Activated CD8-positive, alpha-beta T cell treated with anti-CD3 and anti-CD28 coated beads for 36 hours (primary cell): ENCODE measurements at regions not wholly inside any gene's neighbourhood (a gene's known extent, or its start where the extent isn't known, plus 50 kb on each side); places are given as distances from the start of the nearest gene placed in this dataset.

Experiments
- ATAC-seq: fragments of 200-7000 bp; cut with Tn5 transposase; one replicate; pipeline ENCODE4 v1.10.0; 2021; ENCODE audit warnings: mild to moderate bottlenecking, moderate library complexity
- CTCF ChIA-PET: fragments of 350-600 bp; sonication (Branson Sonifier 250); formaldehyde crosslinking; loops from one replicate; lab custom pipeline; 2021; ENCODE audit warnings: antibody characterized with exemption; lab: Charles Lee
- POLR2A ChIA-PET: fragments of 350-600 bp; sonication (Branson Sonifier 250); formaldehyde crosslinking; loops from one replicate; lab custom pipeline; 2021; ENCODE audit warnings: antibody characterized with exemption; lab: Charles Lee
- DNase-seq: peaks from one replicate; pipeline ENCODE4 v3.0.0-alpha.2; 2020
- H3K27ac Mint-ChIP-seq: one replicate; pipeline ENCODE4 v1.8.0; 2021; ENCODE audit warnings: mild to moderate bottlenecking, mixed read lengths
- H3K27me3 Mint-ChIP-seq: one replicate; pipeline ENCODE4 v1.8.0; 2021; ENCODE audit warnings: mixed read lengths
- H3K36me3 Mint-ChIP-seq: one replicate; pipeline ENCODE4 v1.8.0; 2021; ENCODE audit warnings: low read depth, mixed read lengths
- H3K4me1 Mint-ChIP-seq: one replicate; pipeline ENCODE4 v1.8.0; 2021; ENCODE audit warnings: low read depth, mixed read lengths
- H3K4me3 Mint-ChIP-seq: one replicate; pipeline ENCODE4 v1.8.0; 2021; ENCODE audit warnings: mild to moderate bottlenecking, moderate library complexity, mixed read lengths
- H3K9me3 Mint-ChIP-seq: one replicate; pipeline ENCODE4 v1.8.0; 2021; ENCODE audit warnings: mixed read lengths
- intact Hi-C: fragments of 100-400 bp; cut with micrococcal nuclease; formaldehyde crosslinking; loops from one replicate; pipeline ENCODE4 v1.10.0; 2022
- TF ChIP-seq, protein P1 (sequence below): fragments of 200-600 bp; IDR thresholded peaks from one replicate; pipeline ENCODE4 v1.8.0; 2022; ENCODE audit warnings: antibody characterized with exemption, mild to moderate bottlenecking

- ChIA-PET POLR2A (no interaction called here), CTCF (no interaction called here)
- Mint-ChIP-seq H3K36me3 (no peaks in the 10 kb centered on the region), H3K27ac (no peak overlapping the region), H3K27me3 (no peaks in the 10 kb centered on the region), H3K9me3 (no peaks in the 10 kb centered on the region), H3K4me3 (no peak overlapping the region), H3K4me1 (no peaks in the 10 kb centered on the region)
- no peak for ATAC-seq
- intact Hi-C loops = no loop called here
- DNase-seq = no peak
- TF ChIP-seq, protein P1, sequence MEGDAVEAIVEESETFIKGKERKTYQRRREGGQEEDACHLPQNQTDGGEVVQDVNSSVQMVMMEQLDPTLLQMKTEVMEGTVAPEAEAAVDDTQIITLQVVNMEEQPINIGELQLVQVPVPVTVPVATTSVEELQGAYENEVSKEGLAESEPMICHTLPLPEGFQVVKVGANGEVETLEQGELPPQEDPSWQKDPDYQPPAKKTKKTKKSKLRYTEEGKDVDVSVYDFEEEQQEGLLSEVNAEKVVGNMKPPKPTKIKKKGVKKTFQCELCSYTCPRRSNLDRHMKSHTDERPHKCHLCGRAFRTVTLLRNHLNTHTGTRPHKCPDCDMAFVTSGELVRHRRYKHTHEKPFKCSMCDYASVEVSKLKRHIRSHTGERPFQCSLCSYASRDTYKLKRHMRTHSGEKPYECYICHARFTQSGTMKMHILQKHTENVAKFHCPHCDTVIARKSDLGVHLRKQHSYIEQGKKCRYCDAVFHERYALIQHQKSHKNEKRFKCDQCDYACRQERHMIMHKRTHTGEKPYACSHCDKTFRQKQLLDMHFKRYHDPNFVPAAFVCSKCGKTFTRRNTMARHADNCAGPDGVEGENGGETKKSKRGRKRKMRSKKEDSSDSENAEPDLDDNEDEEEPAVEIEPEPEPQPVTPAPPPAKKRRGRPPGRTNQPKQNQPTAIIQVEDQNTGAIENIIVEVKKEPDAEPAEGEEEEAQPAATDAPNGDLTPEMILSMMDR = no peak
These were observed 233.9 kb upstream of the CSNK1A1L start for GRCh38 chr13:37339386-37339735.

DNA sequence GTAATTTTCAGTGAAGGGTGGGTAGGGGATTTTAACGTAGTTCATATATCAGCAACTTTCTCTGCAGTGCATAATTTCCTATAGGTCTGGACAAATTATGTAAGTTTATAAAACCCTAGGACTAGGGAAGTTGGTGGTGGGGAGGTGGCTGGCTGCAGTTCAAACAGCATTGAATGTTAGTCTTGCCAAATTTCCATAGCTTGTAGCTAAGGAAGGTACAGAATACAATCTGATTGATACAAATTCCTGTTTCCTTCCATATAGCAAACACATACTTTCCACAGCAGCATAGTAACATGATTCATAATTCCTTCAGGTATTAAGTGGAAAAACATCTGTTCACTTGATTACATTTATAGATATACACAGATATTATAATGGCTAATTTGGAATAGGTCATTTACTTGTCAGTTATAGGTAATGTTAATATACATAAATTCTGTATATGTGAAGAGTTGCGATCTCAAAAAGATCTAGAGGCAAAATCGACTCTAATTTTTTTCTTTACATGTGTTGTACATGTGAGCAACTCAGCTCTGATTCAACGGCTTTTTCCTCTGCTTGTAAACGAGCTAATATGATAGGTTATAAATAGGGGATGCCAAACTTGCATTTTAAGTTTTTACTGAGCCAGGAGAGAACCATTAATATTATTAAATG, 233.4 kb upstream of the CSNK1A1L start:
- TF ChIP-seq, protein P1 = no peak
- Mint-ChIP-seq H3K27me3 (no peaks in the 10 kb centered on the region), H3K36me3 (no peaks in the 10 kb centered on the region), H3K4me1 (no peaks in the 10 kb centered on the region), H3K27ac (no peak overlapping the region), H3K4me3 (no peak overlapping the region), H3K9me3 (no peaks in the 10 kb centered on the region)
- POLR2A ChIA-PET = no interaction called here
- DNase-seq (no peak), ATAC-seq (no peak)
- intact Hi-C loops = no loop called here
- CTCF ChIA-PET = no interaction called here

- H3K4me3 Mint-ChIP-seq = no peak overlapping the region
- ChIA-PET POLR2A (no interaction called here), CTCF (no interaction called here)
- ATAC-seq (no peak), DNase-seq (no peak)
- H3K36me3 Mint-ChIP-seq = no peaks in the 10 kb centered on the region
- peaks cover 6% of the 10 kb centered on the region for H3K9me3 Mint-ChIP-seq
- H3K4me1 Mint-ChIP-seq = no peaks in the 10 kb centered on the region
- intact Hi-C loops = no loop called here
- TF ChIP-seq, protein P1 = no peak
- no peak overlapping the region for H3K27ac Mint-ChIP-seq
- H3K27me3 Mint-ChIP-seq = no peaks in the 10 kb centered on the region
These were observed 220.9 kb upstream of the CSNK1A1L start for GRCh38 chr13:37326334-37326733.

- no peak overlapping the region for H3K4me3 Mint-ChIP-seq
- intact Hi-C loops = no loop called here
- TF ChIP-seq, protein P1 = no peak
- POLR2A ChIA-PET = no interaction called here
- H3K4me1 Mint-ChIP-seq = no peaks in the 10 kb centered on the region
- ATAC-seq = no peak
- no peak overlapping the region for H3K27ac Mint-ChIP-seq
- no peaks in the 10 kb centered on the region for H3K36me3 Mint-ChIP-seq
- H3K27me3 Mint-ChIP-seq = no peaks in the 10 kb centered on the region
- no peak for DNase-seq
- CTCF ChIA-PET = no interaction called here
- peaks cover 14% of the 10 kb centered on the region for H3K9me3 Mint-ChIP-seq
These were observed 213.6 kb upstream of the CSNK1A1L start for GRCh38 chr13:37319031-37319443.

GRCh38 chr13:37316935-37317334, 211.5 kb upstream of the CSNK1A1L start:
- Mint-ChIP-seq H3K4me1 (no peaks in the 10 kb centered on the region), H3K36me3 (no peaks in the 10 kb centered on the region), H3K27me3 (no peaks in the 10 kb centered on the region), H3K4me3 (no peak overlapping the region), H3K27ac (no peak overlapping the region), H3K9me3 (peaks cover 18% of the 10 kb centered on the region)
- ATAC-seq (no peak), DNase-seq (no peak)
- intact Hi-C loops = no loop called here
- ChIA-PET CTCF (no interaction called here), POLR2A (no interaction called here)
- TF ChIP-seq, protein P1 = no peak
